Activated CD4-positive, alpha-beta memory T cell treated with anti-CD3 and anti-CD28 coated beads for 36 hours (primary cell): ENCODE measurements at regions not wholly inside any gene's neighbourhood (a gene's known extent, or its start where the extent isn't known, plus 50 kb on each side); places are given as distances from the start of the nearest gene placed in this dataset.

Source experiments
- CTCF ChIA-PET: fragments of 350-600 bp; sonication (Branson Sonifier 250); formaldehyde crosslinking; loops from one replicate; lab custom pipeline; 2021; ENCODE audit warnings: antibody characterized with exemption, inconsistent platforms; lab: Charles Lee
- POLR2A ChIA-PET: fragments of 350-600 bp; sonication (Branson Sonifier 250); formaldehyde crosslinking; loops from one replicate; lab custom pipeline; 2021; ENCODE audit warnings: antibody characterized with exemption; lab: Charles Lee
- DNase-seq: peaks from one replicate; pipeline ENCODE4 v3.0.0-alpha.2; 2020
- H3K27ac Mint-ChIP-seq: one replicate; pipeline ENCODE4 v1.8.0; 2021; ENCODE audit warnings: mixed read lengths
- H3K27me3 Mint-ChIP-seq: one replicate; pipeline ENCODE4 v1.8.0; 2021; ENCODE audit warnings: mixed read lengths
- H3K36me3 Mint-ChIP-seq: one replicate; pipeline ENCODE4 v1.8.0; 2021; ENCODE audit warnings: mixed read lengths
- H3K4me1 Mint-ChIP-seq: one replicate; pipeline ENCODE4 v1.8.0; 2021; ENCODE audit warnings: low read depth, mixed read lengths
- H3K4me3 Mint-ChIP-seq: one replicate; pipeline ENCODE4 v1.8.0; 2021; ENCODE audit warnings: mild to moderate bottlenecking, mixed read lengths
- H3K9me3 Mint-ChIP-seq: one replicate; pipeline ENCODE4 v1.8.0; 2021; ENCODE audit warnings: mixed read lengths
- intact Hi-C: fragments of 100-400 bp; cut with micrococcal nuclease; formaldehyde crosslinking; loops from one replicate; pipeline ENCODE4 v1.15.1; 2023

DNA sequence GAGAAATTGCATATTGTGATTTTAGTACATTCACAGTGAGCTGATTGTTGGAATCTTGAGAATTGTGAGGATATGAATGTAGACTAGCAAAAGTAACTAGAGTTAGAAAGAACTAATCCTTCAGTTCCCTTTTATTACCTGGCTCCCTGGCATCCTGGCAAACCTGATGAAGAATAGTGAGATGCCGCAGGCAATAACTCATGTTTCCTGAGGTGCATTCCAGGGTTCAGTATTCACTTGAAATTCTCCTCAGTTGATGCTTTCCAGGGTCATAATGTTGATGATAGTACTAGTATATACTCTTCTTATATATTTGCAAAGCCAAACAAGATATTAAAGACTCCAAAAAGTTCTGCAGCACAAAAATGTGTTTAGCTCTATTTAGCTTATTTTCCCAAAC lies 432.1 kb upstream of the CELF4 start:
- Mint-ChIP-seq H3K36me3 (no peaks in the 10 kb centered on the region), H3K9me3 (no peaks in the 10 kb centered on the region), H3K4me1 (no peaks in the 10 kb centered on the region), H3K4me3 (no peak overlapping the region), H3K27me3 (no peaks in the 10 kb centered on the region), H3K27ac (no peak overlapping the region)
- ChIA-PET CTCF (no interaction called here), POLR2A (no interaction called here)
- DNase-seq = no peak
- intact Hi-C loops = no loop called here

DNA sequence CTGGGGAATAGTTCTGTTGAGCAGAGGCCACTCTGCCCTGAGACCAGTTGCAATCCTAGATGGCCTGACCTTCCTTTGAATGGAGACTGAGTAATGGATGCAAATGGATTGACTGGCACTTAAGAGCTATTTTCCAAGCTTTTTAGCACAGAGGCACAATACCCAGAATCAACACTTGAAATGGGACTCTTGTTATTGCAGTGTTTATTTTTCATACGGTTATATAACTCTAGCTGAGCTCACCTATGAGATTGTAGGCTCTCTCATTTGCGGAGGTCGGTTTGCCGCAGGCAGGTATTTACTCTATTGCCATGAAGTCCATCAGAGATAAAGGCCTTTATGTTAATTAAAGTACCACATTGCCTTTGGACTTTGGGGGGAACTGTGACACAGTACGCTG lies 422.3 kb upstream of the CELF4 start:
- no peak for DNase-seq
- intact Hi-C loops = no loop called here
- Mint-ChIP-seq H3K27ac (no peak overlapping the region), H3K27me3 (no peaks in the 10 kb centered on the region), H3K36me3 (no peaks in the 10 kb centered on the region), H3K9me3 (no peaks in the 10 kb centered on the region), H3K4me1 (no peaks in the 10 kb centered on the region), H3K4me3 (no peak overlapping the region)
- CTCF ChIA-PET = no interaction called here
- POLR2A ChIA-PET = no interaction called here

DNA sequence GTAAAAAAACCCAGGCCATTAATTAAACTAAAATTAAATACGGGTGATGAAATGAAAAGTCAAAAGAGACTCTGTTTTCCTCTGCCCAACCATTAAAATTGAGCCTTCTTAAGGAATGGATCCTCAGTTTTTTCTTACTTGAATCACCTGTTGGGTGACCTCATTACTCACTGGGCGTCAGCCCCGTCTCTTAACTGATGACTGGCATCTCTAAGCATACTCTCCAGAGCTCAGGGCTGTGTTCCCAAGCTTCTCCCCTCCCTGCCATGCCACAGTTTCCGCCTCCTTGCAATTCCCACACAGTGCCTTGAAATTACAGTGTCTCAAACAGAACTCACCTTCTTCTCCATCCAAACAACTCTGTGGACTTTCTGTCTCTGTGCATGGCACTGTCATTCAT lies 421.1 kb upstream of the CELF4 start:
- no peaks in the 10 kb centered on the region for H3K4me1 Mint-ChIP-seq
- H3K4me3 Mint-ChIP-seq = no peak overlapping the region
- H3K36me3 Mint-ChIP-seq = no peaks in the 10 kb centered on the region
- ChIA-PET POLR2A (no interaction called here), CTCF (no interaction called here)
- DNase-seq = no peak
- no peaks in the 10 kb centered on the region for H3K9me3 Mint-ChIP-seq
- no peak overlapping the region for H3K27ac Mint-ChIP-seq
- intact Hi-C loops = no loop called here
- H3K27me3 Mint-ChIP-seq = no peaks in the 10 kb centered on the region

DNA sequence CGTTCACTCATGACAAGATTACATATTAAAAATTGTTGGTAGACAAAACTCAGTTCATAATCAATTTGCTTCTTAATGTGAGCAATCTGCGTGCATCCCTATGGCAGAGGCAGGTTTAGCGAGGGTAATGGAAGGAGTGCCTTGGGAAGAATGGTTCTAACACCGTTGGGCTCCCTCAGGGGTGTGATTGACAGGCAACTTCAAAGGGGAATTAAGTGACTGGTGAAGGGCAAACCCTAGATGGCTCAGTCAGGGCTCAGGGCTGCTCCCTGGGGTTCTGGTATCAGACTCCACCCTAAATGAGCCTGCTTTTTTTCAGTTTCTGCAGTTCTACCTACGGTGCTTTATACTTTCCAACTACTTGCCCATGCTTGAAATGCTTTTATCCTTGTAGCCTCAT lies 419.5 kb upstream of the CELF4 start:
- H3K9me3 Mint-ChIP-seq = no peaks in the 10 kb centered on the region
- H3K27me3 Mint-ChIP-seq = no peaks in the 10 kb centered on the region
- no peak overlapping the region for H3K27ac Mint-ChIP-seq
- intact Hi-C loops = no loop called here
- no peak for DNase-seq
- no peaks in the 10 kb centered on the region for H3K36me3 Mint-ChIP-seq
- H3K4me3 Mint-ChIP-seq = no peak overlapping the region
- POLR2A ChIA-PET = no interaction called here
- no peaks in the 10 kb centered on the region for H3K4me1 Mint-ChIP-seq
- CTCF ChIA-PET = no interaction called here

DNA sequence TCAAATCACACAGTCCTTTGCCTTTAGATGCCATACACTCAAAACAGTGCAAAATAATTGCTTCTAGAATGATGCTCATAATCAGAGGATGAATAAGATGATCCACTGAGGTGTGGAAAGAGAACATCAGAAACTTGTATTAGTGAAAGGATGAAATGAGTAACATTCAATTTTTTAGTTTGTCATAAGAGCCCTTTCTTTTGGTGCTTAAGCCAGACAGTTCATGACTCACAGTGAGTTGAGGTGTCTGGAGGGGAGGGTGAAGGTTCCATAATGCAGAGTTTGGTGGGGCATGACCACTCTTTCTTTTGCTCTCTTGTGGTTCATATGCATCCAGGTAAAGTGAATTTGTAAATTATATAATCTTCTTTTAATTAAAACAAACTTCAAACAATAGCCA lies 415.0 kb upstream of the CELF4 start:
- H3K4me3 Mint-ChIP-seq = no peak overlapping the region
- H3K27ac Mint-ChIP-seq = no peak overlapping the region
- intact Hi-C loops = no loop called here
- POLR2A ChIA-PET = no interaction called here
- H3K27me3 Mint-ChIP-seq = no peaks in the 10 kb centered on the region
- peaks cover 9% of the 10 kb centered on the region for H3K9me3 Mint-ChIP-seq
- H3K4me1 Mint-ChIP-seq = no peaks in the 10 kb centered on the region
- DNase-seq = no peak
- CTCF ChIA-PET = no interaction called here
- no peaks in the 10 kb centered on the region for H3K36me3 Mint-ChIP-seq

DNA sequence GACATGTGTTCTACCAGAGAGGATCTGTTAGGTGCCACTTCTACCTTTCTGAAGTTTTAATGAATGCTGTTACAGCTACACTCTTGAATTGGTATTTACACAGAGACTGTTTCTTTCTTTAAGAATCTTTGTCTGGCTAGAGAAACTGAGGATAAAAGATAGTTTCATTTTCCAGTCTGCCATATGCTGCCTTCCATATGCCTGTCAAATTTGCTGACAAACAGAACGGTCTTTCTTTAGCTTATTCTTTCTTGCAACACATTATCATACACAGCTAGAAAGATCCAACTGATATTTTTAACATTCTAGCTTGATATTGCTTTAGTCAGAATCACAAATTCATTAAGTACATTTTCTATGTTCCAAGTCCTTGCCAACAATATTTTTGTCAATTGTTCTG lies 409.8 kb upstream of the CELF4 start:
- no peaks in the 10 kb centered on the region for H3K36me3 Mint-ChIP-seq
- H3K27ac Mint-ChIP-seq = no peak overlapping the region
- H3K4me1 Mint-ChIP-seq = no peaks in the 10 kb centered on the region
- H3K27me3 Mint-ChIP-seq = no peaks in the 10 kb centered on the region
- DNase-seq = no peak
- ChIA-PET POLR2A (no interaction called here), CTCF (no interaction called here)
- H3K9me3 Mint-ChIP-seq = peaks cover 19% of the 10 kb centered on the region
- no peak overlapping the region for H3K4me3 Mint-ChIP-seq
- intact Hi-C loops = no loop called here

DNA sequence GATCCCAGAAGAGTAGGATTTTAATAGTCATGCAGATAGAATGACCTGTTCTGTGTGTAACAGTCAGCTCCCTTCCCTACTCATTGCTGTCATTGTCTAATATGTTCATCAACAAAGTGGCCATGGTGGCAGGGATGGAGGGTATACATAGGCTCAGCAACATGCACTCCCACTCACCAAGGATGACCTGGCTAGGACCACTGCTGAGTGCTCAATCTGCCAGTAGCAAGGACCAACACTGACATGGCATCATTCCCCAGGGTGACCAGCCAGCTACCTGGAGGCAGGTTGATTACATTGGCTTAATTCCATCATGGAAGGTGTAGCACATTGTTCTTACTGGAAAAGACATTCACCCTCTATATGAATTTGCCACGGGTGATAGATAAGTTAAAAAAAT lies 401.7 kb upstream of the CELF4 start:
- intact Hi-C loops = no loop called here
- Mint-ChIP-seq H3K4me3 (no peak overlapping the region), H3K27me3 (no peaks in the 10 kb centered on the region), H3K9me3 (peaks cover 3% of the 10 kb centered on the region), H3K27ac (no peak overlapping the region), H3K4me1 (no peaks in the 10 kb centered on the region), H3K36me3 (no peaks in the 10 kb centered on the region)
- no peak for DNase-seq
- ChIA-PET CTCF (no interaction called here), POLR2A (no interaction called here)

DNA sequence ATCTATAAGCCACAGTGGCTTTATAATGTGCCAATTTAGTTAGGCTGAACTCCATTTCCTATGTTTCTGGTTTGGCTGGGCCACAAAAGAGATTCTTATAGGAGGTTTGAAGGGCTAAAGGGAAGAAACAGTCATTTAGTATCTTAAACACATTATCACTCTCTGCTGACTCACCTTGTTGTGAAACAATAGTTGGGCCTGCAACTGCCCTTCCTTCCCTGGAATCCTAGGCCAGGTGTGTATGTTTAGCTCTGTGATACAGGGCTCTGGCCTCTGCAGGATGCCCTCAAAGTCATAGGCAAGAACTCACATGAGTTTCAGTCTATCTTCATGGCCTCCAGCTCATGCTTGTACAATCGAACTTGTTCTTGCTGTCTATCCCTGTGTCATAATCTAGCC lies 400.0 kb upstream of the CELF4 start:
- H3K27ac Mint-ChIP-seq = no peak overlapping the region

DNA sequence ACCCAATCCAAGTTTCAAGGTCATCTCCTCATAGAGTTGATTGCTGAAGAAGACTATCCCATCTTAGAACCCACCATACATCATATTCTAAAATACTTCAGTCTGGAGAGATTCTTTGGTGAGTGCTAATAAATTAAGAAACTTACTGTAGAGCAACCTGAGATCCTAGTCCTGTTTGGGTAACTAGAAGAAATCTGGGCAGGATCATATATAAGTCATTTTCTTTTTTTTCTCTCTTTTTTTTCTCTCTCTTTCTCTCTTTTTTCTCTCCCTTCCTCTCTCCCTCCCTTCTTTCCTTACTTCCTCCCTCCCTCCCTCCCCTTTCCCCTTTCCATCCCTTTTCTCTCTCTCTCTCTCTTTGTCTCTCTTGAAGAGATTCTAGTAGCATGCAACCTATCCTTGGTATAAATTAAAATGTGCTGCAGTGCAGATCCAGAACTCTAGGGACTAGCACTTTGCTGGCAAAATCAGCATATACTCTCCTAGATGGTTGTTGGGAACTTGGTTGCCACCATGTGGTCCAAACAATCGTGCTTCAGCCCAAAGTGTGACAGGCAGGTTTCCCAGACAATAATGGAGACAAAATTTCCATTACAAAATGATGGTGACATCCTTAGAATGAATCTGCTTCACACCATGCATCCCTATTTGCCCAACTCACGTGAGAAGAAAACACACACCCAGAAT lies 399.4 kb upstream of the CELF4 start:
- intact Hi-C loops = no loop called here
- Mint-ChIP-seq H3K4me3 (no peak overlapping the region), H3K9me3 (peaks cover 3% of the 10 kb centered on the region), H3K36me3 (no peaks in the 10 kb centered on the region), H3K27ac (no peak overlapping the region), H3K4me1 (no peaks in the 10 kb centered on the region), H3K27me3 (no peaks in the 10 kb centered on the region)
- DNase-seq = no peak
- CTCF ChIA-PET = no interaction called here
- POLR2A ChIA-PET = no interaction called here

More for the DNA sequence above, 400.0 kb upstream of the CELF4 start:
- Mint-ChIP-seq H3K9me3 (peaks cover 3% of the 10 kb centered on the region), H3K36me3 (no peaks in the 10 kb centered on the region), H3K4me3 (no peak overlapping the region), H3K27me3 (no peaks in the 10 kb centered on the region), H3K4me1 (no peaks in the 10 kb centered on the region)
- no peak for DNase-seq
- intact Hi-C loops = no loop called here
- ChIA-PET POLR2A (no interaction called here), CTCF (no interaction called here)

DNA sequence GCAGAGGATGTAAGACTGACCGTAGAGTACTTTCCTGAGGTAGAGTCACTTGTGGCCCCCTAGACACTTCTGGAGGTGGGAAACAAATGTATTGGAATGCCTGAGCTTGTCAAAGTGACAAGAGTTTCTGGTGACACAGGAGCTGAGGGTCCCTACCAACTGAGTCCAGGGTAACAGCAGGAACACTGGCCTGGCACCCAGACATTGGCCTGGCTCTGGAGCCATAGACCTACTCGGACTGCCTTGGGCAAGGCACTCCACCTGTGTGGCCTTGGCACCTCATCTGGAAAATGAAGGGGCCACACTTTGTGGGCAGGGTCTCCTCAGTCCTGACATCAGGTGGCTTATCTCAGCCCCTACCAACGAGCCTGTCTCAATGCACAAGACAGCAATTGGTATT lies 398.2 kb upstream of the CELF4 start:
- intact Hi-C loops = no loop called here
- Mint-ChIP-seq H3K9me3 (peaks cover 3% of the 10 kb centered on the region), H3K27me3 (no peaks in the 10 kb centered on the region), H3K27ac (no peak overlapping the region), H3K36me3 (no peaks in the 10 kb centered on the region), H3K4me1 (no peaks in the 10 kb centered on the region), H3K4me3 (no peak overlapping the region)
- no peak for DNase-seq
- ChIA-PET CTCF (no interaction called here), POLR2A (no interaction called here)

DNA sequence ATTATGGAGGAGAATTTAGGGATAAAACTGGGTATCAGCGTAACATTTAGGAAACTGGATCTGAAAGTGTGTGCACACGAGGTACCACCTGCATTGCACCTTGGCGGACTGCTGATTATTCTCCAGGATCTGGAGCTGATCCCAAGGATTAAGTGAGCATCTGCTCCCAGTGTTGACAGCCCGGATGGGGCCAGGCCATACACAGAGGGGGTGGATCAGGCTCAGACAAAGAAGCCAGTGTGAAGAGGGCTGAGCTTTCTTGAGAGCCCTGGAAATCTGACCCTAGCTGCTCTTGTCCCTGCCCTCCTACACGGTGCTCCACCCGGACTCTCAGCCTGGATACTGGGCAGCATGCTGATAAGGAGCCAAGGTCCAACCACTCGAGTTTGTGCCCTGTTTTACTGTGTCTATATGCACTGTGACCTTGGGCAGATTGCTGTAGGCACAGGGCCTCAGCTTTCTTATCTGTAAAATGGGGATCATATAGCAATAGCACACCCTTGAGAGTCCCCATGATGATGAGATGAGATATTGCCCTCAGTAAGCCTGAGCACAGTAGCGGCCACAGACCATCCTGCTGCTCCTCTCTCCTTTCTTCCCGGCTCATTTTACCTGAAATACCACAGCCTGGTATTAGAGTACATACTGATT lies 396.8 kb upstream of the CELF4 start:
- ChIA-PET POLR2A (no interaction called here), CTCF (no interaction called here)
- Mint-ChIP-seq H3K36me3 (no peaks in the 10 kb centered on the region), H3K27ac (no peak overlapping the region), H3K27me3 (no peaks in the 10 kb centered on the region), H3K4me1 (no peaks in the 10 kb centered on the region), H3K9me3 (no peaks in the 10 kb centered on the region), H3K4me3 (no peak overlapping the region)
- no peak for DNase-seq
- intact Hi-C loops = no loop called here

DNA sequence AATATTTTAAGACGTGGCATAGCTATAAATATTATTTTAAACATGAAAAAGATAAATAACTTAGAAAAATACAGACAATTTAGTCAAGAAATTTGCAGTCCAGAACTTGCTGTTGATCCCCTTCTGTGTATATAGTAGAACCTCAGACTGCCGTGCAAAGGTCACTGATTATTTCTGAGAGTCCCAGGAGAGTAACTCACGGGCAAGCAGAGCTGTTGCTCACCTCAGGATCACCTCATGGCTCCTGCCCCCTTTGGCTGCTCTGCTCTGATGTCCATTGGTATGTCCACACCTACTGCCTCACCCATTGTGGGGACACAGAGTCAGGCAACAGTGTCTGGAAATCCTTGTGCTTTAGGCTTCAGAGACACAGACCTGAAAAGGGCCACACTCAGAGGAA lies 392.9 kb upstream of the CELF4 start:
- POLR2A ChIA-PET = no interaction called here
- no peaks in the 10 kb centered on the region for H3K4me1 Mint-ChIP-seq
- DNase-seq = no peak
- intact Hi-C loops = no loop called here
- H3K4me3 Mint-ChIP-seq = no peak overlapping the region
- no peaks in the 10 kb centered on the region for H3K27me3 Mint-ChIP-seq
- H3K36me3 Mint-ChIP-seq = no peaks in the 10 kb centered on the region
- peaks cover 5% of the 10 kb centered on the region for H3K9me3 Mint-ChIP-seq
- CTCF ChIA-PET = no interaction called here
- no peak overlapping the region for H3K27ac Mint-ChIP-seq

DNA sequence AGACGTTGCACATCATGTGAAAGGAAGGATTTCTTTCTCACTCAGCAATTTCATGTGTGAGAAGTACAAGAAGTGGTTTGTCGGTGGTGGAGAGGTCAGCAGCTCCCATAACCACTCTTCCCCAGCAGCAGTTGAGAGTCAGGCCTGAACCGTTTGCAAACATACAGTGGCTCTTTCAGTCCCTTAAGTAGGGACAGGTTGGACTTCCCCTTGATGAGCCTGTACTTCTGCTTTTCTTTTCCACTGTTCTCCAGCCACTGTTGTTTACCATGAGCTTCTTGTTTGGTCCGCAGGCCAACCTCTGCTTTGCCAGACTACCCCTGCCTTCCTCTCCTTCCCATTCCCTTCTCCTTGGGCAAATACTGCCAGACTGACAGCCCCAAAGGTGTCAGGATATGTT lies 391.3 kb upstream of the CELF4 start:
- ChIA-PET POLR2A (no interaction called here), CTCF (no interaction called here)
- no peak overlapping the region for H3K4me3 Mint-ChIP-seq
- intact Hi-C loops = no loop called here
- H3K27ac Mint-ChIP-seq = no peak overlapping the region
- no peaks in the 10 kb centered on the region for H3K27me3 Mint-ChIP-seq
- no peaks in the 10 kb centered on the region for H3K4me1 Mint-ChIP-seq
- H3K36me3 Mint-ChIP-seq = no peaks in the 10 kb centered on the region
- H3K9me3 Mint-ChIP-seq = peaks cover 6% of the 10 kb centered on the region
- DNase-seq = no peak
